22Rv1 (cell line): ENCODE measurements at regions not wholly inside any gene's neighbourhood (a gene's known extent, or its start where the extent isn't known, plus 50 kb on each side); places are given as distances from the start of the nearest gene placed in this dataset.

Experiments
- H3K27ac ChIP-seq: fragments of 450-650 bp; 2 replicates; pipeline ENCODE4 v1.5.1; 2017
- CTCF ChIP-seq: fragments of 450-650 bp; IDR thresholded peaks from 2 replicates; pipeline ENCODE4 v1.5.1; 2017; ENCODE audit warnings: mild to moderate bottlenecking
- ZFX ChIP-seq: fragments of 450-650 bp; IDR thresholded peaks from 2 replicates; pipeline ENCODE4 v1.6.1; 2017; ENCODE audit warnings: antibody characterized with exemption, borderline replicate concordance

DNA sequence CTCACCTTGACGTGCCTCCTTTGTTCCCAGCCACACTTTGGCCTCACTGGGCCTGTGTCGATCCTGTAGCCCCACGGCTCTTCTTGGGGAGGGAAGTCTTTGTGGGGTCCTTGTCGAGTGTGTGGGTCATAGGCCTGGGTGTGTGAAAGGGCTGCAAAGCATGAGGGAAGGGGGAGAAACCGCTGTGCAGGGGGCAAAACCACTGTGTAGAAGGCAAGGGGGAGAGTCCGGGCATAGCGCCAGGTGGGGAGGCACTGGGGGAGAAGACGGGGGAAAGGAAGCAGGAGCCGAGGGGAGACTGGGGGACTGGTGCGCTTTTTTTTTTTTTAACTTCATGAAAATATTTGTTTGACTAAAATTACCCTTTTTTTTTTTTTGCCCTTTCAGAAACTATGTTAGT lies 65.1 kb upstream of the RASD2 start:
- no peak overlapping the region for H3K27ac ChIP-seq

GRCh38 chr22:35476341-35476740 lies 64.3 kb upstream of the RASD2 start:
- no peak for TF ChIP-seq CTCF
- TF ChIP-seq ZFX, result no peak

More for the DNA sequence above, 65.1 kb upstream of the RASD2 start:
- no peak for TF ChIP-seq ZFX
- TF ChIP-seq CTCF, result no peak

GRCh38 chr22:35477911-35478582 lies 62.6 kb upstream of the RASD2 start:
- TF ChIP-seq CTCF, result no peak
- TF ChIP-seq ZFX, result no peak
- H3K27ac ChIP-seq, result no peak overlapping the region

More at GRCh38 chr22:35476341-35476740, 64.3 kb upstream of the RASD2 start:
- no peak overlapping the region for H3K27ac ChIP-seq

DNA sequence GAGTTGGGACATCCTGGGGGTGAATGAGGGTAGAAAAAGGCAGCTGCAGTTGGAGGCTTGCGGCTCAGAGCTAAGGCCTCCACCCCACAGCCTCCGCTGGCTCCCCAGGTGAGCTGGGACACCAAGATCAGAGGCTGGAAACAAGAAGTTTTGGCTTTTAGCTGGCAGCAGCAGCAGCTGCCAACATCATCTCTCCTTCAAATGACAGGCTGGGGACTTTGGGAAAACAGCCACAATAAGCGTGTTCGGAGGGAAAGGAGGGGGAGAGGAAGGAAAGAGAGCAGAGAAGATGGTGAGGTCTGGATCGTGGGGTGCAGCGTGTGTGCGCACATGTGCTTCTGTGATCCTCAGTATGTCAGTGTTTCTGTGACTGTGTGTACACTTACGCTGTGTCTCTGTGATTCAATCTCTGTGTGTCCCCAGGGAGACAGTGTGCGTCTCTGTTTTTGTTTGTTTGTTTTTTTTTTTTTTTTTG lies 62.0 kb upstream of the RASD2 start:
- no peak for TF ChIP-seq CTCF
- TF ChIP-seq ZFX, result no peak

GRCh38 chr22:35479359-35479758 lies 61.3 kb upstream of the RASD2 start:
- TF ChIP-seq CTCF, result no peak
- no peak for TF ChIP-seq ZFX
- no peak overlapping the region for H3K27ac ChIP-seq

More for the DNA sequence above, 62.0 kb upstream of the RASD2 start:
- H3K27ac ChIP-seq, result no peak overlapping the region

DNA sequence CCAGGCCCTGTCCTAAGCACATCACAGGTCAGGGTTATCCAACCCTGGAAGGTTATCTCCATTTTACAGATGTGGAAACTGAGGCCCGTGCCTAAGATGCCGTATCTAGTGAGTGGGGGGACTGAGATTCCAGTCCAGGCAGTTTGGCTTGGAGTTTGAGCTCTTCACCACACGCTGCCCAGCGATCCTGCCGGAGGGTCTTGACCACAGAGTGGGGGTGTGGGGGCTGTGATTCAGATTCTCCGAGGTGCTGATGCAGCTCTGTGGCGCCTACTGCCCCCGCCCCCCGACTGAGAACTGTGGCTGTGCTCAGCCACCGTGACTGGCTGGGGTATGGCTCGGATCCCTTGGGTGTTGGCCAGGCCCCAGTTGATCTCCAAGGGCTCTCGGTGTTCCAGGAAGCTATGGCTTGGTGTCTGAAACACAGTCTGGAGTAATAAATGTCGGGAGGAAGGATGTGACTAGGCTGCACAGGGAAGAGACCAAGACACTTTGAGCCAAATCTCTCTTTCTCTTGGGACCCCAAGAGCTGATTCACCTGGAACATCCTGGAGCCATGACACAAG lies 60.6 kb upstream of the RASD2 start:
- TF ChIP-seq CTCF (no peak), ZFX (no peak)
- H3K27ac ChIP-seq, result no peak overlapping the region
